ENCODE measurements at regions not wholly inside any gene's neighbourhood (a gene's known extent, or its start where the extent isn't known, plus 50 kb on each side); places are given as distances from the start of the nearest gene placed in this dataset.

GRCh38 chr2:155442755-155443372 lies 744.4 kb downstream of the KCNJ3 start:
- no peak for TF ChIP-seq CTCF (IDR thresholded peaks at IDR 0.05)
- no peak for TF ChIP-seq ZFX (IDR thresholded peaks at IDR 0.05; ENCODE audit: borderline replicate concordance)

GRCh38 chr2:155442088-155442487 lies 743.6 kb downstream of the KCNJ3 start:
- no peak overlapping the region for H3K27ac ChIP-seq
- no peak for TF ChIP-seq CTCF (IDR thresholded peaks at IDR 0.05)
- no peak for TF ChIP-seq ZFX (IDR thresholded peaks at IDR 0.05; ENCODE audit: borderline replicate concordance)

More at GRCh38 chr2:155442755-155443372, 744.4 kb downstream of the KCNJ3 start:
- no peak overlapping the region for H3K27ac ChIP-seq

- H3K27ac ChIP-seq = no peak overlapping the region
- TF ChIP-seq CTCF (IDR thresholded peaks at IDR 0.05) (no peak), ZFX (IDR thresholded peaks at IDR 0.05; ENCODE audit: borderline replicate concordance) (no peak)
Observed at GRCh38 chr2:155431004-155431507, 732.6 kb downstream of the KCNJ3 start.

- TF ChIP-seq ZFX (IDR thresholded peaks at IDR 0.05; ENCODE audit: borderline replicate concordance) (no peak), CTCF (IDR thresholded peaks at IDR 0.05) (no peak)
- H3K27ac ChIP-seq = no peak overlapping the region
Observed at GRCh38 chr2:155427470-155427869, 729.0 kb downstream of the KCNJ3 start.

GRCh38 chr2:155424518-155424917 lies 726.0 kb downstream of the KCNJ3 start:
- H3K27ac ChIP-seq = no peak overlapping the region
- TF ChIP-seq CTCF (IDR thresholded peaks at IDR 0.05) (no peak), ZFX (IDR thresholded peaks at IDR 0.05; ENCODE audit: borderline replicate concordance) (no peak)

GRCh38 chr2:155418753-155419152 lies 720.3 kb downstream of the KCNJ3 start:
- no peak overlapping the region for H3K27ac ChIP-seq
- no peak for TF ChIP-seq ZFX (IDR thresholded peaks at IDR 0.05; ENCODE audit: borderline replicate concordance)
- TF ChIP-seq CTCF (IDR thresholded peaks at IDR 0.05) = no peak

GRCh38 chr2:155412598-155412997 lies 714.1 kb downstream of the KCNJ3 start:
- TF ChIP-seq CTCF (IDR thresholded peaks at IDR 0.05) (no peak), ZFX (IDR thresholded peaks at IDR 0.05; ENCODE audit: borderline replicate concordance) (no peak)
- no peak overlapping the region for H3K27ac ChIP-seq
